ENCODE measurements at regions not wholly inside any gene's neighbourhood (a gene's known extent, or its start where the extent isn't known, plus 50 kb on each side); places are given as distances from the start of the nearest gene placed in this dataset.

- no peak for TF ChIP-seq EZH2 (IDR thresholded peaks at IDR 0.05; ENCODE audit: borderline replicate concordance, low read depth, low read length, severe bottlenecking)
- peak in 1 of 2 donors; percentile 21 for TF ChIP-seq CTCF (IDR thresholded peaks at IDR 0.05; ENCODE audit: extremely low read depth in 1 of 2, insufficient read depth in 1 of 2, low read depth in 1 of 2, low read length in 2 of 2)
- no peak for TF ChIP-seq POLR2A (IDR thresholded peaks at IDR 0.05; ENCODE audit: low read depth, low read length)
- TF ChIP-seq POLR2AphosphoS5 (IDR thresholded peaks at IDR 0.05; ENCODE audit: insufficient read depth, low read depth, low read length), result no peak
- TF ChIP-seq JUN (IDR thresholded peaks at IDR 0.05; ENCODE audit: borderline replicate concordance, insufficient read depth, insufficient read length, low read depth), result no peak
These were observed 117.2 kb upstream of the LIFR start for GRCh38 chr5:38673671-38674071.
